LNCAP (cell line): ENCODE measurements at regions not wholly inside any gene's neighbourhood (a gene's known extent, or its start where the extent isn't known, plus 50 kb on each side); places are given as distances from the start of the nearest gene placed in this dataset.

Experiments used
- TF ChIP-seq, protein P1 (sequence below): fragments of 450-650 bp; IDR thresholded peaks from 2 replicates; pipeline ENCODE4 v1.5.1; 2017; ENCODE audit warnings: mild to moderate bottlenecking

DNA sequence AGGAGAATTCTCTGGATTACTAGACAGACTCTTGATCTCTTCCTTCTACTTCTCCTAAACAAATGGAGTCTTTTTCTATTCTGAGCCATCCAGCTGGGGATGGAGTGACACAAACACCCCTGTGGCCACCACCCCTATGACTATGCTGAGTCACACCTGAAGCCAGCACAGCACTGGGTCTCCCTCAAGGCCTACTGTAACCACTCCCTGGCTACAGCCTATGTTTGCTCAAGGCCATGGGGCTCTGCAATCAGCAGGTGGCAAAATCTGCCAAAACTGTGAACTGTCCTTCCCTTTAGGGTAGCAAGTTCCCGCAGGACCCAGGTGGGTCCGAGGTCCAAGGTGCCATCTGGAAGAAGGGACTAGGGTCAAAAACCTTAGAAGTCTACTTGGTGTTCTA is 132.3 kb downstream of the TINAG start:
- TF ChIP-seq, protein P1, sequence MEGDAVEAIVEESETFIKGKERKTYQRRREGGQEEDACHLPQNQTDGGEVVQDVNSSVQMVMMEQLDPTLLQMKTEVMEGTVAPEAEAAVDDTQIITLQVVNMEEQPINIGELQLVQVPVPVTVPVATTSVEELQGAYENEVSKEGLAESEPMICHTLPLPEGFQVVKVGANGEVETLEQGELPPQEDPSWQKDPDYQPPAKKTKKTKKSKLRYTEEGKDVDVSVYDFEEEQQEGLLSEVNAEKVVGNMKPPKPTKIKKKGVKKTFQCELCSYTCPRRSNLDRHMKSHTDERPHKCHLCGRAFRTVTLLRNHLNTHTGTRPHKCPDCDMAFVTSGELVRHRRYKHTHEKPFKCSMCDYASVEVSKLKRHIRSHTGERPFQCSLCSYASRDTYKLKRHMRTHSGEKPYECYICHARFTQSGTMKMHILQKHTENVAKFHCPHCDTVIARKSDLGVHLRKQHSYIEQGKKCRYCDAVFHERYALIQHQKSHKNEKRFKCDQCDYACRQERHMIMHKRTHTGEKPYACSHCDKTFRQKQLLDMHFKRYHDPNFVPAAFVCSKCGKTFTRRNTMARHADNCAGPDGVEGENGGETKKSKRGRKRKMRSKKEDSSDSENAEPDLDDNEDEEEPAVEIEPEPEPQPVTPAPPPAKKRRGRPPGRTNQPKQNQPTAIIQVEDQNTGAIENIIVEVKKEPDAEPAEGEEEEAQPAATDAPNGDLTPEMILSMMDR: no peak

DNA sequence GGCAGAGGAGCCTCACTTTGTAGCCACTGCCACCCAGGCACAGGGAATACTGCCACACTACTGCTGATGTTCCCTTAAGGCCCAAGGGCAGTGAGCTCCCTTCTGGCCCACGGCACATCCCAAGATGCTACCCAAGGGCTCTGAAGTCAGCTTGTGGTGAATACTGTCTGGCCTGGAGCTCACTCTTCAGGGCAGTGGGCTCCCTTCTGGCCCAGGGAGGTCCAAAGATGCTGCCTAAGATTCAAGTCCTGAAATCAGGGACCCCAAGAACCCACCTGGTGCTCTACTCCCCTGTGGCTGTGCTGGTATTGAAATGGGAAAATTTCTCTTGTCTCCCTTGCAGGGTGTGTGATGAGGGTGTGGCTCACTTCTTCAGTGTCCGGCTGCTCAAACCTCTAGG is 132.8 kb downstream of the TINAG start:
- TF ChIP-seq, protein P1: no peak

- TF ChIP-seq, protein P1: no peak
These were observed 133.5 kb downstream of the TINAG start for GRCh38 chr6:54441687-54442248.

DNA sequence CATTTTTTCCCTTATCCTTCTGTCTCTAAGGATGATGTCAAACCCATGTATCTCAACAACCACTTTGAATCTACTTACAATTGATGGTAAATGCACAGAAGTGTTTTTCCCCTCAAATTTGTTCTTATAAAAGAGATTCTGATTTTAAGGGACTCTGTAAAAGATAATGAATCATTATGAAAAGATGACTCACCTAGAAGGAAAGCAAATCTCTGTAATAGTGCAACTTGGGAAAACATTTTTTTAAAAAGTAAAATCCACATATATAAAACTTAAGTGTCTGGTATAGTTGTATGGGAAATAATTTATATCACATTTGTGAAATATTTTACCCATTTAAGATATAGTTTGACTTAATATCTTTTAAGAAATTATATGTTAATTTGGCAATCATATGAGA is 137.0 kb downstream of the TINAG start:
- TF ChIP-seq, protein P1: no peak

GRCh38 chr6:54448617-54449016 is 140.4 kb downstream of the TINAG start:
- TF ChIP-seq, protein P1: no peak

DNA sequence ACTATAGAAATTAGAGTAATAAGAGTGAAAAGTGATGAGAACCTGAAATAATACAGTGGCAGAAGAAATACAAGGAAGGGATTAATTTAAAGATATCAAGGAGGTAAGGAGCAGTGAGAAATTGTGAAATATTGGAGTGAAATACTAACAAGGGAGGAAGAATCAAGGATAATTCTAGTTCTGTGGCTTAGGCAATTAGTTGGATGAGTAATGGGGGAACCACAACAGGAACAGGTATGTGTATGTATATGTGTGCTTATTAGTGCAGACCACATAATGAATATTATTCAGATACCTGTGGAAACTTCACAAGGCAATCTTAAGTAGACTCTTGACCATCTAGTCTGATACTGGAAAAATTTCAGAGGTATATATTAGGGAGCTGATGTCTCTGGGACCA is 143.3 kb downstream of the TINAG start:
- TF ChIP-seq, protein P1: no peak

- TF ChIP-seq, protein P1: no peak
These were observed 155.2 kb downstream of the TINAG start for GRCh38 chr6:54463354-54464024.
